GM23248 (cell line): ENCODE measurements at regions not wholly inside any gene's neighbourhood (a gene's known extent, or its start where the extent isn't known, plus 50 kb on each side); places are given as distances from the start of the nearest gene placed in this dataset.

Experiments used
- EZH2 ChIP-seq: fragments of 200-600 bp; sonication (generic); IDR thresholded peaks from 2 replicates; pipeline ENCODE4 v1.6.1; 2018; ENCODE audit warnings: antibody characterized with exemption, mild to moderate bottlenecking; ENCODE audit not compliant: insufficient read depth, poor library complexity, severe bottlenecking
- EZH2phosphoT487 ChIP-seq: fragments of 200-600 bp; sonication (generic); IDR thresholded peaks from 2 replicates; pipeline ENCODE4 v1.6.1; 2018; ENCODE audit warnings: antibody characterized with exemption, moderate library complexity, mild to moderate bottlenecking, low read depth; ENCODE audit not compliant: insufficient read depth

DNA sequence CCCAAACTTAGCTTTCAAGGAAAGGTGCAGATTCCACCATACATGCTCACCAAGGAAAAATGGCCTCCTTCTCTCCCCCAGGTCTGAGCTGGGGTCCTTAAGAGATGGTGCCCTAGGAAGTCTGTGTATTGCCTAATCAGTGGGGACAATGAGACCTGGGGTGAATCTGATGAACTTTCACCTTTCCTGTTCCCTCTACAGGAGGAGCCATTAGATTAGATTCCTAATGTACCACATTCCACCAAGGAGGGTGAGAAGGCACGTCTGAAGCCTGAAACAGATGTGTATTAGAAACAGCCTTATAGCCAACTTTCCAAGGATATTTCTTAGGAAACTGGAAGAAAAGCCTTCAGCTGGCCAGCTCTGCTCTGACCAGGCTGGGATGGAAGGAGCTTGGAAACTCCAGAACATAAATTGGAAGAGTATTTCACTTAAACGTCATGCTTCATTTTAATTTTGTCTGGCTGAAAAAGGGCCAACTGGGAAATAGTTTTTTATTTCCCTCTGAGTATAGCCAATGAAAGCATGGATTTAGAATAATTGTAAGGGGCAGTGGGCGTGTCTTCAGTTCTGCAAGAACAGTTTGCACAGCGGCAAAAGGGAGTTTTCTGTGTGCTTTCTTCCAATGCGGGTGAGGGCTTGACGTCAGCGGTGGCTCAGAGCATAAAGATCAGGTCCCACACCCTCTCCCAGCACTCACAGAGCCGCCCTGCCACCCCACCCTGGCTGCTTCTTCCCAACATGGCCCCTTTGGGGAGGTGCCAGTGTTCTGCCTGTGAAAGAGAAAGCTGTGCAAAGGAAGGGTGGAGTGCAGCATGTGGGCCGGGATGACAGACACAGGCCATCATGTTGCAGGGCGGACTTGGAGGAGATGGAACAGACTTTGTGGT lies 210.9 kb downstream of the ESM1 start:
- TF ChIP-seq EZH2, result no peak
- no peak for TF ChIP-seq EZH2phosphoT487
